NT2/D1 (cell line): ENCODE measurements at regions not wholly inside any gene's neighbourhood (a gene's known extent, or its start where the extent isn't known, plus 50 kb on each side); places are given as distances from the start of the nearest gene placed in this dataset.

Experiments
- SUZ12 ChIP-seq: IDR thresholded peaks from 2 replicates; pipeline ENCODE4 v1.6.1; 2011; ENCODE audit not compliant: insufficient read length, insufficient read depth; ENCODE audit errors: extremely low read depth
- YY1 ChIP-seq: IDR thresholded peaks from 2 replicates; pipeline ENCODE4 v1.6.1; 2011; ENCODE audit not compliant: insufficient read length, insufficient read depth
- ZNF274 ChIP-seq: IDR thresholded peaks from 2 replicates; pipeline ENCODE4 v1.6.1; 2011; ENCODE audit warnings: mild to moderate bottlenecking, low read depth, low read length

DNA sequence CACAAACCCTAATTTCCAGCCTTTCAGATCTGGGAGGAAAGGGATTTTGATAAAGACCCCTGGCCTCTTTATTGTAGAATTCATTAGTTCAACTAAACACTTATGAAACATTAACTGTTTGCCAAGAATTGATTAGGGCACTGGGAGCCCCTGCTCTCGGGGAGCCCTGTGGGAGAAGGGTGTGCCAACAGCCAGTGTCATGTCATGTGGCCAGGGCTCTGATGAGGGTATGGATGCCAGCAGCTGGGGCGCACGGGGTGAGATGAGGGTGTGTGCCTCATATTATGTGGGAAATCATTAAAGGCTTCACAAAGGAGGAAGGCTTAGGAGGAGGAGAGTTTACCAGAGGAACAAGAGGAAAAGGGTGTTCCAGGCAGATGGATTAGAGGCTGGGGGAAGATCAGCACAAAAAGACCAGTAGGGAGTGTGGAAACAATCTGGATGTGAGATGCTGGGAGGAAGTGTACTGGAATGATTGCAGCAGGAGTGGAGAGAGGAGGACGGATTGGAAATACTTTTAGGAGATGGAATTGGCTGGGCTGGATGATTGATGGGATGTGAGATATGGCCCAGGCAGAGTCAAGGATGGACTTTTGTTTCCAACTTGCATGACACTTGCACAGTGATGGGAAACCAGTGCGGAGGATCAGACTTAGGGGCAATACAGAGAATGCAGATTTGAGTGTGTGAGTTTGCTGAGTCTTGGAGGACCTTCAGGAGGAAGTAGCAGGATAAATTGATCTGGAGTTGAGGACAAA, 137.8 kb downstream of the CSNK2A3 start:
- TF ChIP-seq ZNF274 = no peak
- no peak for TF ChIP-seq YY1
- no peak for TF ChIP-seq SUZ12
